NCI-H69 (cell line): ENCODE measurements at regions not wholly inside any gene's neighbourhood (a gene's known extent, or its start where the extent isn't known, plus 50 kb on each side); places are given as distances from the start of the nearest gene placed in this dataset.

ENCODE experiments used
- DNase-seq: peaks from one replicate; lab custom pipeline; 2025; lab: John Stamatoyannopoulos, UW

DNA sequence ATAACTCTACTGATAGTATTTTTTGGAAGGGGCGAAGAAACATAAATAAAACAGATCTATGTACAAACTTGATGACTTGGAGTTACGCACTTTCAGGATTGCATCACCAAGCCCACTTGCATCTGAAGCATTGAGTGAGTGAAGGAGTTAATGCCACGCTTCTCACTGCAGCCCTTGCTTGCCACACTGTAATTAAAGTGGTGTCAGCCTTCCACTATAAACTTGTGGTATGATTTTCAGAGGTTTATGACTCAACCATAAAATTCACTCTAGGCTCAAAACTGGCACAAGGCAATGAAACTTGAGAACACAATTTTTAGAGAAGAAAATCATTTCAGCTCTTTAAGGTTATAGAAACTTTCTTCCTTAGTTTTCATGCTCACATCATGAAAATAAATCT, 93.9 kb upstream of the PRMT6 start:
- DNase-seq: peak; percentile 32

DNA sequence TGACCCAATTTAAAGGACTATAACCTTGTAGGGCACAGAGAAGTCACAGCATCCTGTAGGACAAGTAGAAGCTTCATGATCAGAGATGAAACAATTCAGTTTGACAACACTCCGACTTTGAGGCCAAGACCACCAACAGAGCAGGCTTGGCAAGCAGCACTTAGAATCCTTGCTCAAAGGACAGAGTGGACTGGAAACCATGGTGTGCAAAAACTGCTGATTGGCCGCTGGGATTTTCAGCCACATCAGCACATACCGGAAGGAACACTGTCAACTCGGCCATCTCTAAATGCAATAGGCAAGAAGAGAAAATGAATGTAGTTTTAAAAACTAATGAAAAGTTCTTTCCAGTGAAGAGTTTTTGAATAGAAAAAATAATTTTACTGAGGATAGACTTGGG, 92.0 kb upstream of the PRMT6 start:
- no peak for DNase-seq

- DNase-seq: no peak
These were observed 87.8 kb upstream of the PRMT6 start for GRCh38 chr1:106968644-106969043.

DNA sequence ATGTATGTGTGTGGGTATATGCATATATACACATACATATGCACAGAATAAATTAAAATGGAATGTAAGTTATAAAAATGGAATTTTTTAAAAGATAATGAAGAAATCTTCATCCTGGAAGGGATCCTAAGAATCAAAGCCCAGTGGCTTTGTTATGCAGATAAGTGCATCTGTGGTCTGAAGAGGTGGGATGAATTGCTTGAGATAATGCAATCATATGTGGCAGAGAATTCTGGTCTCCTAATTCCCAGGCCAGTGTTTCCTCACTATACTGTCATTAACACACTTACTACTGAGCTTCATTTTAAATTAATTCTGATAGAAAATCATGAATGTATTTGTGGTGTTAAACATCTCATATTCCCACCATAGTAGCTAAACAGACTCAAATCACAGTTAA, 86.7 kb upstream of the PRMT6 start:
- DNase-seq: peak; percentile 62

DNA sequence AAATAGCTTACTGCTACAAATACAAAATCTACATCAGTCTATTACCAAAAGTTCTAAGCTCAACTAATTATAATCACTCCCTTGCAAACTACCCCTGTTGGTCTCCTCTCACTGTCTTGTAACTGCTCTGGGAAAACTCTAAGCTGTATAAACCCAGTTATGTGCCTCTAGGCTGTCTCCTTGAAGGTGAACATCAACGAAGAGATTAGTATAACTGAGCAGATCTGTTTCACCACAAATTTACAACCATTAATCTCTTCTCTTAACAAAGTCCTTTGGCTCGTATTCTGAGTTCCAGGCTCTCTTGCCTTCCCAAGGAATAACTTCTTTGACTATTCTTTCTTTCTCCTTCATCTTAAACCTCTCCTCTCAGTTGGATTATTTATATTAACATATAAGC, 84.4 kb upstream of the PRMT6 start:
- no peak for DNase-seq

GRCh38 chr1:106975944-106976343, 80.5 kb upstream of the PRMT6 start:
- DNase-seq: peak; percentile 26

DNA sequence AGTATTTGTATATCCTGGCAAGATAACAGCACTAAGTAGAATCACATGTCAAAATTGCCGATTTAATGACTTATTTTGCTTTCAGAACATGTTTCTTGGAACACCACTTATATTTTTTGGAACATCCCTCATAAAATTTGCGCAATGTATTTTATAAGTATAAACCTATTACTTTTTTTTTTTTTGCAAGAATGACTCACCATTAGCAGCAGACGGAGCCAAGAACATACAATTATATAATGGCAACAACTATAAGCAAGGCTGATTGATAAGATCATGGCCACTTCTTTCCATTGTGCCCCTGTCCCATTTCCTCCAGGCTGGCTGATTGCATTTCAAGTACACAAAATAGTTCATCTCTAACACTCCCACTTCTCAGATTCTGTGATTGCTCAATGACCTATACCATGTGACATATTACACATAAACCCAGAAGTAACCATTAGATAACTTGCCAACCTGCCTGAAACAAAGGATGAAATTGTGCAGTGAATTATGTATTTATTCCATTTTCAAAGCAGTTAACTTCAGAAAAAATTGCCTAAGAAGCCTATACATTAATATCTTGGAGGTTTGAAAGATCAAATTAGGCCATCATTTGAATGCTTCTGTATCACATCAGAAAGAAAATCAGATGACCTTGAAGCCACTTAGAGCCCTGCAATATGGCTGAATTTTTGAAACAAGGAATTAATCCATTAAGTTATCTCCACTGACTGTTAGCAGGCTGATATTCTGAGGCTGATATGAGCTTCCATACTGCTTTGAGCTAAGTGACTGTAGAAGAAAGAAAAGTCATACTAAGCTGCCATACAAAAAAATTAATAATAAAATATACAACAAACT, 77.8 kb upstream of the PRMT6 start:
- DNase-seq: peak; percentile 43

- DNase-seq: peak; percentile 24
These were observed 77.1 kb upstream of the PRMT6 start for GRCh38 chr1:106979371-106979770.

DNA sequence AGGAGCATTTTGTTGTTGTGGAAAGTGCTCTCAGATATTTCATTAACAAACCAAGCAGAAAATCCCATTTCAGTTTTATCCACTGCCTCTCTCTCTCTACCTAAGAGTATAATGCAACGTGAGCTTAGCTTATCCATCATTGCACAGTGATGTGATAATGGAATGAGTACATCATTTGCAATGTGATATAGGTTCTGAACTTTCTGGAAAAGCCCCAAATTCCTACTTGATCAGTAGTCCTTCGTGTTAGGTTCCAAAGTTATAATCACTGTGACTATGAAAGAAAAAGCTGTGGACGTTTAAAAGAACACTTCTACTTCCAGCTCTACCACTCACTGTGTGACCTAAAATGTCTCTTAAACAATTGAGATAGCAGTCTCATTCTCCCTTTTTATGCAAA, 76.4 kb upstream of the PRMT6 start:
- DNase-seq: peak; percentile 32

- DNase-seq: no peak
These were observed 71.7 kb upstream of the PRMT6 start for GRCh38 chr1:106984801-106985200.

GRCh38 chr1:106986603-106987002, 69.9 kb upstream of the PRMT6 start:
- DNase-seq: peak; percentile 57

DNA sequence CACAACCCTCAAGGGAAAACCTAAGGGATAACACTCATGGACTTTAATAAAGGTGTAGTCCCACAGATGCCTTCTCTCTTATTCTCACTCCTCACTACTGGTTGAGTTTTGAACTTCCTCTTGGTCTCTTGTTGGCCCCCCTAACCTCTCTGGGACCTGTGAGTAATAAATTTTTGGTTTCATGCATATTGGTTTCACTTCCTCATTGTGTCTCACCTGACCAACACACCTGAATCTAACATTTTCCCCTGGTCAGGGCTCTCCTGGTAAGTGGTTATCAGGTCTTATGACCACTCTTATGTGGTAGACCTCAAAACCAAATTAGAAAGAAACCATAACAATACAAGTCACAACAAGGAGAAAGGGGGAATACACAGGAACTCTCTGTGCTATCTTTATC, 60.5 kb upstream of the PRMT6 start:
- no peak for DNase-seq

DNA sequence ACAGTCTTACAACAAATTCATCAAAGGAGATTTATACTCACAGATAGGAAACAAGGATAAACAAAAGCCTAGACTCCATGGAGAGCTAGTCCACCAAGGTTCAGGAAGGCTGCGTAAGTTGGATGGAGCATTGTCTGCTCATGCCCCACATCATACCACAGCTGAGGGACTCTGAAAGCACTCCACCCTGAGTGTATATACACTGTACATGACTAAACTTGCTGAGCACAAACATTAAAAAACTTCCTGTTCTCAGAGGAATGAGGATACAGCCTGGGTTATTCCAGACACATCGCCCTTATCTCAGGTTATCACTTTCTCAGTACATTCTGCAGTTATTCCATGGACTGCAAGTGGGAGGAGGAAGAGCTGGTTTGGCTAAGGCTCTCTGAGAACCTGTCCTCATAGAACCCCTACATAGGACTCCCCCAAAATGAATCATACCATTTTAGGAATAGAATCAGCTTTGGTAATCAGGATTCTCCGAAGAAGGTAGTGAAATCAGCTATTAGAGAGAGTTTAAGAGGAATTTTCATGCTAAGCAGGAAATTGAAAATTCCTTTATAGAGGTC, 58.0 kb upstream of the PRMT6 start:
- DNase-seq: no peak

DNA sequence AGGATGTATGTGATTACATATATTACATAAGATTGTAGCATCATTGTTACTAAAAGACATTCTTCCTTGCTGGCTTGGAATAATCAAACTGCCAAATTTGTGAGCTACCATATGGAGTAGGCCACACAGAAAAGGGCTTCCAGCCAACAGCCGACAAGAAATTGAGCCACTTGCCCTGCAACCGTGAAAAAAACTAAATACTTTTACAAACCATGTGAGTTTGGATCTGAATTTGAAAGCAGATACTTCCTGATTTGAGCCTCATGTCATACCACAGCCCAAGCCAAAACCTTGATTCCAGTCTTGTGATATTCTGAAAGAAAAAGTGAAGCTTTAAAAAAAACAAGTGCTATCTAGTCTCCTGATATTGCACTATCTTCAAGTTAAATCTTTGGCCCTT, 55.6 kb upstream of the PRMT6 start:
- no peak for DNase-seq

DNA sequence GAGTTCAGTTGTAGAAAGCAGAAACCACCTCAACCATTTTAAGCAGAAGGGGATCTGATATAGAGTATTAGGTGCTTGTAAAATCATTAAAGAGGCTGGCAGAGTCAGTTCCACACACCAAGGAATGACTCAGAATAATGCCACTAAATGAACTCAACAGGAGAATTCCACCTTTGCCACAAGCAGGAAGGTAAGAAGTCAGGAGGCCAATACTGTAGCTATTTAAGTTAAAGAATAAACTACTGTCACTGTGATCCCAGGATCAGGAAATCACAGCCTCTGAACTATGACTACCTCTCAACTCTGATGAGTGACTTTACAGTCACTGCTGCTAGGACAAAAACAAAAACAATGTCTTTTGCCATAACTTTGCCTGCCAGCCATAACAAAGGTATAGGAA, 52.5 kb upstream of the PRMT6 start:
- no peak for DNase-seq

DNA sequence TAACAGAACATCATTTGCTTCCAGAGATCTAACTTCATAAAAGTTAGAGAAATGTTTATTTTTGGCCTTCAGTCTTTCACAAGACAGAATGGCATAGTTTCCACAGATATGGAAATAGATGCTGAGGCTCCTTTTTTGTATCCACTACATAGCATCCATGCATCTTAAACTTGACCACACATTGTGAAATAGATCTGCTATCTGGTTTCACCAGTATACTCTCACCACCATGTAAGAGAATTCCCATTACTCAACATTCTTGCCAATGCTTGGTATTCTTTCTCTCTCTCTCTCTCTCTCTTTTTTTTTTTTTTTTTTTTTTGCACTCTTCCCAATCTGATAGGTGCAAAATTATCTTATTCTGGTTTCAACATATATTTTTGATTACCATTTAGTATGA, 52.1 kb upstream of the PRMT6 start:
- DNase-seq: no peak
